Right renal cortex interstitium (tissue), 3 donors: ENCODE measurements at regions not wholly inside any gene's neighbourhood (a gene's known extent, or its start where the extent isn't known, plus 50 kb on each side); places are given as distances from the start of the nearest gene placed in this dataset.
"Not testable (repeated sequence)": the region's sequence is repeated elsewhere in the genome, so short reads cannot be mapped to it uniquely, and the experiment has no call there.

ENCODE experiments used
- DNase-seq, 3 donors: peaks; one replicate each; pipeline ENCODE4 v3.0.0-alpha.2; 2013; ENCODE audit warnings: low read depth in 3 of 3, low spot score in 2 of 3

DNA sequence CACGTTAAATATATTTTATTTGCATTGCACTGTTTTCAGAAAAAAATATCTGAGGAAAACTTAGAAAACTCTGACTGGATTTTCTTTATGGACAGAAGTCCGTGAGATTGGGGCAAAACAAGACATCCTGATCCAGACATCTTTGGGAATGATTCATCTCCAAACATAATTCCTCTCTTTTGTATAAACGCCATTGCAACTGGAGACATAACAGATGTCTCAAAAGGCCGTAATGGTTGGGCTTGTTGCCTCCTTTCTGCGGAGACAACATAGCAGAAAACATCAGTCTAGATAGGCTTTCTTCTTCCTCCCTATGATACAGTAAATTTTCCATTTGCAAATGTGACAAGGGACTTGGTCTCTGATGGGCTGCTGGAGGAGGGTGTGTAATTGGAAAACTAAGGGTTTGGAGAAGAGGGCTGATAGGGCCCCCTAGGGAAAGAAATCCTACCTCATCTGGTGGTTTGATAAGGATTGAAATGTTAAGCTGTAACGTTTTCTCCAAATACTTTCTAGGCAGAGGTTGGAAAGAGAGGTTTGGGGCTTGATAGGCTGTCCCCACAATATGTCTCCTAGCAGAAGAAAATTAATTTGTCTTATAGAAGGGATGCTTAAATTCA, 631.5 kb upstream of the ST8SIA4 start:
- DNase-seq: no peak

- no peak for DNase-seq
Measured at GRCh38 chr5:101532430-101532829, 629.3 kb upstream of the ST8SIA4 start.

DNA sequence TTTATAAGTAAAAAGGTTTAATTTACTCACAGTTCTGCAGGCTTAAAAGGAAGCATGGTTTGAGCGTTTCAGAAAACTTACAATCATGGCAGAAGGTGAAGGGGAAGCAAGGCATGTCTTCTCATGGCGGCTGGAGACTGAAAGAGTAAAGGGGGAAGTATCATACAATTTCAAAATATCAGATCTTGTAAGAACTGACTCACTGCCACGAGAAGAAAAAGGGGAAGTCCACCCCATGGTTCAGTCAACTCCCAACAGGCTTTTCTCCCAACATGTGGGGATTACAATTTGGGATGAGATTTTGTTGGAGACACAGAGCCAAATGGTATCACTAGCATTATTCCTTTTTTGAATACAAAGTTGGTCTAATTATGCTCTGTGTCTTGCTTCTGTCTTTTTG, 627.9 kb upstream of the ST8SIA4 start:
- no peak for DNase-seq

DNA sequence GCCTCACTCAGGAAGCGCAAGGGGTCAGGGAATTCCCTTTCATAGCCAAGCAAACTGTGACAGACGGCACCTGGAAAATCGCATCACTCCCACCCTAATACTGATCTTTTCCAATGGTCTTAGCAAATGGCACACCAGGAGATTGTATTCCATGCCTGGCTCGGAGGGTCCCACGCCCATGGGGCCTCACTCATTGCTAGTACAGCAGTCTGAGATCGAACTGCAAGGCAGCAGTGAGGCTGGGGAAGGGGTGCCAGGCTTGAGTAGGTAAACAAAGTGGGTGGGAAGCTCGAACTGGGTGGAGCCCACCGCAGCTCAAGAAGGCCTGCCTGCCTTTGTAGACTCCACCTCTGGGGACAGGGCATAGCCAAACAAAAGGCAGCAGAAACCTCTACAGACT, 626.0 kb upstream of the ST8SIA4 start:
- DNase-seq: not testable (repeated sequence)

- DNase-seq: no peak
Measured at GRCh38 chr5:101520417-101520816, 617.3 kb upstream of the ST8SIA4 start.

DNA sequence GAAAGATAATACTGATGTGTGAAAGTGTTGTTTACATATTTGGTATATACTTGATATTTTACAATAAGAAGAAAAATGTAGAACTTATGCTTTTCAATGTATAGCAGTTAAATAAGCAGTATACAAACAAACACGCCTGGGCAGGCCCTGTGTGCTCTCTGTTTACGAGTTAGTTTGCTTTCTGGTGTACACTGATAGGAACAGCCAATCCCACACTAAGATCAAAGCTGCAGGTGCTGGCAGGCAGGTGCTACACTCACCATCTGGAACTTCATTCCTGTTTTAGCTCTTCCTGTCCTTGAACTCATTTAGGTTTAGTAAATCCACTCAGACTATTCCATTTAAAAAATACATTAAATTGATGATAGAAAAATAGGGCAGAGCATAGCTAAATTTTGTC, 614.7 kb upstream of the ST8SIA4 start:
- no peak for DNase-seq

DNA sequence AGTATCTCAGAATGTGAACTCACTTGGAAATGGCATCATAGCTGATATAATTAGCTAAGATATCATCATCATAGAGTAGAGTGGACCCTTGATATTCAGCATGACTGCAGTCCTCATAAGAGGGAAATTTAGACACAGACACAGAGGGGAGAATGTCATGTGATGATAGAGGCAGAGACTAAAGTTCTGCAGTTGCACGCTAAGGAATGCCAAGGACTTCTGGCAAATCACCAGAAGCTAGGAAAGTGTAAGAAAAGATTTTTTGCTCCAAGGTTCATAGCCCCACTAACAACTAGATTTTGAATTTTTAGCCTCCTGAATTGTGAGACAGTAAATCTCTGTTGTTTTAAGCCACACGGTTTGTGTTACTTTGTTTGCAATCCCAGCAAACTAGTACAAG, 612.6 kb upstream of the ST8SIA4 start:
- no peak for DNase-seq

DNA sequence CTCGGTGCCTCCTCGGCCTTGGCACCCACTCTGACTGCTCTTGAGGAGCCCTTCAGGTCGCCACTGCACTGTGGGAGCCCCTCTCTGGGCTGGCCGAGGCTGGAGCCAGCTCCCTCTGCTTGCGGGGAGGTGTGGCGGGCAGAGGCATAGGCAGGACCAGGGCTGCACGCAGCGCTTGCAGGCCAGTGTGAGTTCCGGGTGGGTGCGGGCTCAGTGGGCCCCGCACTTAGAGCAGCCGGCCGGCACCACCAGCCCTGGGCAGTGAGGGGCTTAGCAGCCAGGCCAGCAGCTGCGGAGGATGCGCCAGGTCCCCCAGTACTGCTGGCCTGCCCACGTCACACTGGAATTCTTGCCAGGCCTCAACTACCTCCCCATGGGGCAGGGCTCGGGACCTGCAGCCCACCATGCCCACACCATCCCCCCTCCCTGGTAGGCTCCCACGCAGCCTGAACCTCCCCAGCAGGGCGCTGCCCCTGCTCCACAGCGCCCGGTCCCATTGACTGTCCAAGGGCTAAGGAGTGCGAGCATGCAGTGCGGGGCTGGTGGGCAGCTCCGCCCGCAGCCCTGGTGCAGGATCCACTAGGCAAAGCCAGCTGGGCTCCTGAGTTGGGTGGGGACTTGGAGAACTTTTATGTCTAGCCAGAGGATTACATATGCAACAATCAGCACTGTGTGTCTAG, 602.9 kb upstream of the ST8SIA4 start:
- no peak for DNase-seq

DNA sequence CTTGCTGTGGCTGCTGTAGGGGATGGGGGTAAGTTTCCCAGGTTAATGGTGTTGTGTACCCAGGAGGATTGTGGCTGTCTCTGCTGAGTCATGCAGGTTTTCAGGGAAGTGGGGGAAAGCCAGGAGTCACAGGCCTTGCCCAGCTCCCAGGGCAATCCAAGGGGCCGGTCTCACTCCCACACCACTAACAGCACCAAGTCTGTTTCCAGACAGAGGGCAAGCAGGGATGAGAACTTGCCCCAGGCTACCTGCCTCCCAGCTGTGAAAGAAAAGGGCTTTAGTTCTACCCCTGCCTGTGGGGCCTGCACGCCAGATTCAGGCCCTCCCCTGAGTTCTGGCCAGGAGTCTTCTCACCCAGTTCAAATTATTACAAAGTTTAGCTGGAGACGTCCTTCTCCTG, 579.8 kb upstream of the ST8SIA4 start:
- DNase-seq: no peak

GRCh38 chr5:101473483-101473882, 570.4 kb upstream of the ST8SIA4 start:
- no peak for DNase-seq

- no peak for DNase-seq
Measured at GRCh38 chr5:101461455-101461854, 558.4 kb upstream of the ST8SIA4 start.

GRCh38 chr5:101458587-101458986, 555.5 kb upstream of the ST8SIA4 start:
- no peak for DNase-seq

DNA sequence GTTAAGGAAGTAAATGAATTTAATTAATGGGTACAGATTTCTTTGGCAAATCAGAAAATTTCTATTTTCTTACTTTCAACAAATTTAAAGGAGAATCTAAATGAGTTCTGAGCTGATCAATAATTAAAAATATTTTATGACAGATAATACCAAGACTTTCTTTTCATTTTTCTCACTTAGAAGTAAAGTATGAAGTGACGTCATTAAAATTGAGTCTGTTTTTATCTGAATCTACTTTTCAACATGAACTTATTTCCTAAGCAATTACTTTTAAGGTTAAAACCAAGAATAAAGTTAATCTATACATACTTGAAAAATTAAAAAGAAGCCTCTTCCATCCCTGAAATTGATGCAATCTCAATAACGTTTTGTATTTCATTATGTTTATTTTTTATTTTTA, 552.8 kb upstream of the ST8SIA4 start:
- DNase-seq: no peak

- DNase-seq: no peak
Measured at GRCh38 chr5:101455048-101455447, 552.0 kb upstream of the ST8SIA4 start.

- DNase-seq: not testable (repeated sequence)
Measured at GRCh38 chr5:101442281-101442680, 539.2 kb upstream of the ST8SIA4 start.

DNA sequence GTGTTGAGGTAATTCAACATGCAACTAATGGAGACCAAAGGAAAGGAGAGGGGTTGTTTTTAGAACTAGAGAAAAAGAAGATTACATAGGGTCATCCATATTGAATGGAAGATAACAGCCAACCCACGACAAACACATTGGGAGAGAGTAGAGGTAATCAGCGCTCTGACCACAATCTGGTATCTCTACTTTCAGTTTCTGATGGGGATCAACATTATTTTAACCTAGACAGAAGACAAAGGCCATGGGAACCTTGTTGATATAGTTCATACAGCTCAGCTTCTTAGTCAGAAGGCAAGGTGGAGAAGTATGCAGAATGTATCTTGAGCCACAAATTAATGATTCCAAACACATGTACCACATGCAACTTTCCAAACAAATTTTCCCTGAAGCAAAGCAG, 537.1 kb upstream of the ST8SIA4 start:
- no peak for DNase-seq

DNA sequence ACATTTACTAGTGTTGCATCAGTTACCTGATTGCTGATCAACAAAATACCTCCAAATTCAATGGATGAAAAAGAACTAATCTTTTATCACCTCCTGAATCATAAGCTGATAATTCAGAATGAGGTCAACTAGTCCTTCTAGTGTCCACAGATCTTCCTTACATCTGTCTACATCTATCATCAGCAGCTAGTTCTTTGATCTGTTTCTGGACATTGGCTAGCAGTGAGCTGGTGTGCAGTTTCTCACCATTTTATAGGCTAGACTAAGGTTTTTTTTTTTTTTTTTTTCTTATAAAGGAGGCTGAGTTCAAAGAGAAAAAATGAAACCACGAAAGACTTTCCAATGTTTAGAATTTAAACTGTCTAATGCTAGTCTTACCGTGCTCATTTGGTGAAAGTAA, 534.3 kb upstream of the ST8SIA4 start:
- no peak for DNase-seq

DNA sequence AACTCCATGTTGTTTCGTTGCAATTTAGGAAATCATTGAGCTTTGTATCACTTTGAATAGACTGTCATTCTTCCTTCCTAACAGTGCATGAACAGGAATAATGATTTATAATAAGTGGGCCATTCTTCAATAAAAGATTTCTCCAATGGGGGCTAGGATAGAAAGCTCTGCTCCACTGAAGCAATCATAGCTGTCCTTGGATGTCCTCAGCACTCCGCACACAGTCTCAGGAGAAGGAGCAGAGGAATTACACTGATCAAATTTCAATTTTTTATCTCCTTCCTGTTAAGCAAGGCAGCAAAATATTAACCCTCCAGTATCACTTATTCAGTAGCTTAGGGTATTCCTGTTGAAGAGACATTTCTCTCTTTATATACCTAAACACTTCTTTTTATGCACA, 532.7 kb upstream of the ST8SIA4 start:
- DNase-seq: peak in 1 of 3 donors; percentile 4

- DNase-seq: no peak
Measured at GRCh38 chr5:101431201-101431600, 528.1 kb upstream of the ST8SIA4 start.

DNA sequence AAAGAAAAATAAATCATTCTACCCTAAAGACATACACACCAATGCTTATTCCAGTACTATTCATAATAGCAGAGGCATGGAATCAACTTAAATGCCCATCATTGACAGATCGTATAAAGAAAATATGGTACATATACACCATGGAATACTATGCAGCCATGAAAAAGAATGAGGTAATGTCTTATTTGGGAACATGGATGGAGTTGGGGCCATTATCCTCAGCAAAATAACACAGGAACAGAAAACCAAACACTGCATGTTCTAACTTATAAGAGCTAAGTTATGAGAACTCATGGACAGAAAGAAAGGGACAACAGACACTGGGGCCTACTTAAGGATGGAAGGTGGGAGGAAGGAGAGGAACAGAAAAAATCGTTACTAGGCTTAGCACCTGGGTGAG, 527.5 kb upstream of the ST8SIA4 start:
- no peak for DNase-seq

- DNase-seq: no peak
Measured at GRCh38 chr5:101429241-101429640, 526.2 kb upstream of the ST8SIA4 start.

- no peak for DNase-seq
Measured at GRCh38 chr5:101425339-101425859, 522.3 kb upstream of the ST8SIA4 start.
